DOHH2 (cell line): ENCODE measurements at regions not wholly inside any gene's neighbourhood (a gene's known extent, or its start where the extent isn't known, plus 50 kb on each side); places are given as distances from the start of the nearest gene placed in this dataset.

Experiments
- EZH2phosphoT487 ChIP-seq: fragments of 200-600 bp; sonication (generic); IDR thresholded peaks from 2 replicates; pipeline ENCODE4 v1.6.1; 2017; ENCODE audit warnings: borderline replicate concordance, mild to moderate bottlenecking, antibody characterized with exemption, low read length, moderate library complexity, mixed read lengths
- TF ChIP-seq, protein P1 (sequence below): fragments of 200-600 bp; sonication (generic); IDR thresholded peaks from one replicate; pipeline ENCODE4 v1.5.1; 2014; ENCODE audit warnings: antibody characterized with exemption, mild to moderate bottlenecking, low read depth, low read length; ENCODE audit not compliant: poor library complexity, severe bottlenecking

DNA sequence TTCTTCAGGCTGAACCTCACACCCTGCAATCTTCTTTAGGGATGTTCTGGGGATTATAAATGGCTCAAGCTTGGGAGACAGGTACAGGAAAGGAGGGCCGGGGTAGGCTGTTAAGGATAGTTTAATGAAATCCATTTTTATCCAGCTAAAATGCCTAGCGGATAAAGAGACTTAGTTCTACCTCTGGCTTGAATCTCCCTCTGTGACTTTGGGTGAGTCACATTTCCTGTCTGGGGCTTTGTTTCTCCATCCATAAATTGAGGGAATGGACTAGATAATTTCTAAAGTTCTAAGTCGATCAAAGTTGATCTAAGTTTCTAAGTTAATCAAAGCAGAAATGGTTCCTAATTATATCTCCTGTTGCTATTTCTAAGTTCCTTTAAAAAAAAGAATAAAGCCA, 319.6 kb upstream of the E2F7 start:
- TF ChIP-seq, protein P1, sequence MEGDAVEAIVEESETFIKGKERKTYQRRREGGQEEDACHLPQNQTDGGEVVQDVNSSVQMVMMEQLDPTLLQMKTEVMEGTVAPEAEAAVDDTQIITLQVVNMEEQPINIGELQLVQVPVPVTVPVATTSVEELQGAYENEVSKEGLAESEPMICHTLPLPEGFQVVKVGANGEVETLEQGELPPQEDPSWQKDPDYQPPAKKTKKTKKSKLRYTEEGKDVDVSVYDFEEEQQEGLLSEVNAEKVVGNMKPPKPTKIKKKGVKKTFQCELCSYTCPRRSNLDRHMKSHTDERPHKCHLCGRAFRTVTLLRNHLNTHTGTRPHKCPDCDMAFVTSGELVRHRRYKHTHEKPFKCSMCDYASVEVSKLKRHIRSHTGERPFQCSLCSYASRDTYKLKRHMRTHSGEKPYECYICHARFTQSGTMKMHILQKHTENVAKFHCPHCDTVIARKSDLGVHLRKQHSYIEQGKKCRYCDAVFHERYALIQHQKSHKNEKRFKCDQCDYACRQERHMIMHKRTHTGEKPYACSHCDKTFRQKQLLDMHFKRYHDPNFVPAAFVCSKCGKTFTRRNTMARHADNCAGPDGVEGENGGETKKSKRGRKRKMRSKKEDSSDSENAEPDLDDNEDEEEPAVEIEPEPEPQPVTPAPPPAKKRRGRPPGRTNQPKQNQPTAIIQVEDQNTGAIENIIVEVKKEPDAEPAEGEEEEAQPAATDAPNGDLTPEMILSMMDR = no peak
- TF ChIP-seq EZH2phosphoT487 = no peak
